ENCODE measurements at regions not wholly inside any gene's neighbourhood (a gene's known extent, or its start where the extent isn't known, plus 50 kb on each side); places are given as distances from the start of the nearest gene placed in this dataset.

DNA sequence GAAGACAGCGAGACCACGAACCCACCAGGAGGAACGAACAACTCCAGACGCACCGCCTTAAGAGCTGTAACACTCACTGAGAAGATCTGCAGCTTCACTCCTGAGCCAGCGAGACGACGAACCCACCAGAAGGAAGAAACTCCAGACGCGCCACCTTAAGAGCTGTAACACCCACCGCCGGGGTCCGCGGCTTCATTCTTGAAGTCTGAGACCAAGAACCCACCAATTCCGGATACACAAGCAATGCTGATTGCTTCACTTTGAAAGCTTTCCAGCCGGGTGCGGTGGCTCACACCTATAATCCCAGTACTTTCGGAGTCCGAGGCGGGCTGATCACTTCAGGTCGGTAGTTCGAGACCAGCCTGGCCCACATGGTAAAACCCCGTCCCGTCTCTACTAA, 177.2 kb upstream of the MYO3A start (continued):
- TF ChIP-seq JUND (IDR thresholded peaks at IDR 0.05; ENCODE audit: low read length) (no peak), CEBPB (IDR thresholded peaks at IDR 0.05; ENCODE audit: low read depth, low read length) (no peak), NANOG (IDR thresholded peaks at IDR 0.05; ENCODE audit: insufficient read depth, low read depth, low read length, poor library complexity, severe bottlenecking) (no peak), CBX5 (IDR thresholded peaks at IDR 0.05; ENCODE audit: low read depth, low read length) (no peak), EZH2 (IDR thresholded peaks at IDR 0.05; ENCODE audit: low read depth, low read length, severe bottlenecking) (no peak), NRF1 (IDR thresholded peaks at IDR 0.05; ENCODE audit: low read depth, low read length) (no peak), SIN3A (conservative IDR thresholded peaks at IDR 0.05 in 1 of 2, IDR thresholded peaks at IDR 0.05 in 1 of 2; ENCODE audit: low read depth in 1 of 2, low read length in 2 of 2) (no peak)
